NCI-H748 treated with DMSO at 0.1 percent for 48 hours (cell line): ENCODE measurements at regions not wholly inside any gene's neighbourhood (a gene's known extent, or its start where the extent isn't known, plus 50 kb on each side); places are given as distances from the start of the nearest gene placed in this dataset.
A peak's percentile ranks its signal among the peaks of the same experiment; 100 is the strongest.
"Not testable (repeated sequence)": the region's sequence is repeated elsewhere in the genome, so short reads cannot be mapped to it uniquely, and the experiment has no call there.

Experiments
- DNase-seq: peaks from one replicate; lab custom pipeline; 2025; lab: John Stamatoyannopoulos, UW

GRCh38 chr2:62330959-62331358, 135.0 kb downstream of the B3GNT2 start:
- no peak for DNase-seq

GRCh38 chr2:62329797-62330196, 133.9 kb downstream of the B3GNT2 start:
- DNase-seq: no peak

DNA sequence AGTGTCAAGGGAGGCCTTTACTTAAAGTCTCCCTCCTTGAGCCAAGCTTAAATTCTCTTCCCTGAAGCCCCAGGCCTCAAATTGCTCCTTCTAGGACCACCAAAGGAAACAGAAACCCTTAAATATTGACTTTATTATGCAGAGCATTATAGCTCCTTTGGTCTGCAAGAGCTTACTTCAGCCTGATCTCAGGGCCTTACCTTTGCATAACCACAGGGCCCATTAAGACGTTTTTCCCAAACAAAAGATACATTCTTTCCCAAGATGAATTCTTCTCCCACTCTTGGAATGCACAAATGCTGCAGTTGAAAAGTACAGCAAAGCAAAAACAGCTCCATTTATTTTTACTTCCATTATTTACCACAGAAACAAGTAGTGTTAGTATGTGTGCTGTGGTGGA, 130.8 kb downstream of the B3GNT2 start:
- no peak for DNase-seq

DNA sequence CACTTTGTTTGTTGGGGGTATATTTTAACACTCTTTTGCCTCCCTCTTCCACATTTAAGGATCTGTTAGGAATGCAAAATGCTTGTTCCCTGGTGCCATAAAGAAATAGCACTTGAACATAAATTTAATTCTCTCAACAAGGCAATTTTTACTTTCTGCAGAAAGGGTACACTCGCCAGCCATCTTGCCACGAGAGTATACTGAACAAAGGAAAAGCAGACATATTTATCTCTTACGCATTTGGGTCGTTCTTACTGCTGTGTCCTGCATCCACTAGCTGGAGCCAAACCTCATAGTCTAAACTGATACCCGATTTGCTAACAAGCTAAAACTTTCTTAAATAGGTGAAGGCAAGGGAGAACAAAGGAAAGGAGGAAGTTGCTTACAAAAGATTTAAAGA, 129.5 kb downstream of the B3GNT2 start:
- DNase-seq: no peak

GRCh38 chr2:62321380-62322289, 125.7 kb downstream of the B3GNT2 start:
- no peak for DNase-seq

DNA sequence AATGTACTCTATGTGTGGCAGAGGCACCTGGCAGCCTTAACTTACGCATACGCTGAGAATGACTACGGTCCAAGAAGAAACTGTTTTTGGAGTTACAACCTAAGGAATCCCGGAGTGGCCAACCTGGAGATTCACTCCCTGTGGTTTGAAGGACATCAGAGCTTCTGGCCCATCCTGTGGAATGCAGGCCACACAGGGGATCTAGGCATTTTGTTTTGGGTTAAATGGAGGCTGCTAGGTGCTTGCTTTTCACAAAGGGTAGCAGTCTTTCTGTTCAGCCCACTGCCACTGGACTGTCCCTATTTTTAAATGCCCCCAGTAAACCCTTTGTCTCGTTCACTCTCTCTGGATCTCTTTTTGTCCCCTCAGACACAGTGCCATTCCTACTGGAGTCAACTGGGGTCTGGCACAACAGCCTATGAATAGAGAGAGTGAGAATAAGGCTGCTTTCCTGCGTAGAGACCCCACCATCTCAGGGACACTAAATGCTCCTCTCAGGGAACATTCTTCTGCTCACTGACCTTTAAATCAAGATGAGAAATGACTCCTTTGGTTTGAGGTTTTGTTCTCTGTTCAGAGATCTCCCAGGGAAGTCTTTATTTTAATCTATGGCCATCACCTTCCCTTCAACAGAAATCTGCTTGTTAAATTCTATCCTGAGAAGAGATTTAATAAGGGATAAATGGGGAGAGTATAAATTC, 124.9 kb downstream of the B3GNT2 start:
- no peak for DNase-seq

DNA sequence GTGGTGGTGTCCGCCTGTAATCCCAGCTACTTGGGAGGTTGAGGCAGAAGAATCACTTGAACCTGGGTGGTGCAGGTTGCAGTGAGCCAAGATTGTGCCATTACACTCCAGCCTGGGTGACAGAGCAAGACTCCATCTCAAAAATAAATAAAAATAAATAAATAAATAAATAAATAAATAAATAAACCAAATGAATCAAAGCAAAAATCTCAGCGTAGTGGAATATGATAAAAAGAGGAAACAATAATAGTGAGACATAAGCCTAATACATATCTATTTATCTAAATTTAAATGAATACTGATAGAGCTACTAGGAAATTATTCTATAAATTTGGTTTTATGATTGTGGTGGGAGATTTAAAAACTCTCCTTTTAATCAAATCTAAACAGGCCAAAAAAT, 124.2 kb downstream of the B3GNT2 start:
- not testable (repeated sequence) for DNase-seq

GRCh38 chr2:62319070-62319469, 123.2 kb downstream of the B3GNT2 start:
- DNase-seq: no peak

- no peak for DNase-seq
Observed at GRCh38 chr2:62315476-62315875, 119.6 kb downstream of the B3GNT2 start.

GRCh38 chr2:62314291-62314690, 118.4 kb downstream of the B3GNT2 start:
- DNase-seq: no peak

GRCh38 chr2:62313449-62314227, 117.7 kb downstream of the B3GNT2 start:
- no peak for DNase-seq

DNA sequence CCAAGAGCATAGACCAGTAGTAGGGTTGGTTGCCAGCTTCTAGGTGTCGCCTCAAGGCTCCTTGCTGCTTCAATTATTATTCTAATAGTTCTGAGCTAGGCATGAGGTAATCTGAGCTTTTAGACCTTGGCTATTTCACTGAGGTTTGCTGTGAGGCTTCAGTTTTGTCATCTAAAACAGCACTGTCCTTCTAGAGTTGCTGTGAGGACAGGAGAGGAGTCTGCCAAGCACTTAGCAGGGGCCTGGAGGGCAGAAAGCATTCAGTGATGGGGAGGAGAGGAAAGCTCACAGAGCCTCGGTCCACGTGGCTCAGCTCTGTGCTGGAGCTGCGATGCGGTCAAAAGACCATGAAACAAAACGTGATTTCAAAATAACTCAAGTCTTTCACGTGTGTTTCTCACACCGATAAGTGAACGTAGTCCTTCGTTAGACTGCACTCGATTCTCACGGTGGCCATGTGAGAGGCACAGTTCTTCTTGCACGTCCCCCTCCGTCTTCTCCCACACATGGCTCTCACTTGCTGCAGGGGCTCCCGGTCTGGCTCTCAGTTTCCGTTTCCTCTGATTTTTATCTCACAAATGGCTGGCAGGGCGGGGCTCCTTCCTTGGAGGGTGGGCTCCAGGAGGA, 113.7 kb downstream of the B3GNT2 start:
- no peak for DNase-seq

DNA sequence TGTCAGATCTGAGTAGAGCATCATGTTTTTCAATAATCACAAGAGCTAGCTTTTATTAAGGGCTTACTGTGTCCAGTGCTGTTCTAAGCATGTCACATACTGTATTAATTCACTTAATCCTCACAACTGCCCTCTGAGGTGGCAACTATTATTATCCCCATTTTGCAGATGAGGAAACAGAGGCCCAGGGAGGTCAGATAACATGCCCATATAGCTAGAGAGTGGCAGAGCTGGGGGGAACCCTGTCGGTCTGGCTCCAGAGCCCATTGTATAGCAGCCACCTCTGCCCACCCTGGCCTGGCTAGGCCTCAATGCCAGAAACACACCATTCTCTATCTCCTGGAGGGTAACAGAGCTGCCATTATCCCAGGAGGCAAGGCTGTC, 113.2 kb downstream of the B3GNT2 start:
- no peak for DNase-seq

- no peak for DNase-seq
Observed at GRCh38 chr2:62307469-62308389, 111.8 kb downstream of the B3GNT2 start.

- peak; percentile 20 for DNase-seq
Observed at GRCh38 chr2:62306751-62307468, 111.0 kb downstream of the B3GNT2 start.

- no peak for DNase-seq
Observed at GRCh38 chr2:62305421-62306176, 109.7 kb downstream of the B3GNT2 start.

GRCh38 chr2:62304429-62305417, 108.8 kb downstream of the B3GNT2 start:
- DNase-seq: peak; percentile 35

- no peak for DNase-seq
Observed at GRCh38 chr2:62303788-62304187, 107.9 kb downstream of the B3GNT2 start.
